ENCODE measurements at regions not wholly inside any gene's neighbourhood (a gene's known extent, or its start where the extent isn't known, plus 50 kb on each side); places are given as distances from the start of the nearest gene placed in this dataset.

DNA sequence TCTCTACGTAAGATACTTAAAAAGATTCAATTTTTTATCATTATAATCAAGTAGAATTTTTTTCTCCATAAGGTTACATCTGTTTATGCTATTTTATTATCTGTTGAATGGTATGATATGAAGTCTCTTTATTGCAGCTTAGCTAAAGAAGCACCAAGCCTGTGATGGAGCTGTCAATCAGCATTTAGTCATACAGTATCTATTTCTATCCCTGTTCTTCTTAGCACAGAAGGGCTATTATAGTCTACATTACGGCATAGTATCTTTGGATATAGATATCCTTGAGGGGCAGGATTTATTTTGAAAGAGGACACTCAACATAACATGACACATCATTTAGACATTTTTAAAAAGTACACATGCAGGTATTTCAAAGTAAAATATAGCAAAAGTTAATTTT is 277.1 kb downstream of the FOXG1 start:
- Mint-ChIP-seq H3K4me3 (no peak overlapping the region), H3K4me1 (no peaks in the 10 kb centered on the region), H3K9me3 (ENCODE audit: low read depth) (peaks cover 15% of the 10 kb centered on the region), H3K36me3 (ENCODE audit: low read depth) (no peaks in the 10 kb centered on the region), H3K27me3 (no peaks in the 10 kb centered on the region), H3K27ac (no peak overlapping the region)
- ChIA-PET CTCF (no interaction called here), POLR2A (no interaction called here)
- intact Hi-C loops (cut with DNase I, micrococcal nuclease) = no loop called here
- ATAC-seq = no peak
- DNase-seq = no peak

DNA sequence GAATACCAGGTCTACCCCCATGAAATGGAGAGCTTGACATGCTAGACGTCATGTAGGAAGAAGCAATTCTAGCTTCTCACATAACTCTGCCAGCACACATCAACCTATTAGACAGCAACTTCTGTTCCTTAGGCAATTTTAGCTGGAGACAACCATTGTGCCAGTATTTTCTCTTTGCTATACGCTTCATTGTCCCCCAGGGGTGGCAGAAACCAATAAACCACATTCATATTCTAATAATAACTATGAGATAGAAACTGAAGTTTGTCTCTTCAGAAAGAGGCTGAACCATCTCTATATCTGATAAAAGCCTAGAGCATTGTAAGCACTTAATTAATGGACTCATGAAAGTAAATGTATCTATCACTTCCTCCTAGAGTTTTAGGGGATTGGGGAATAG is 278.6 kb downstream of the FOXG1 start:
- H3K4me1 Mint-ChIP-seq = no peaks in the 10 kb centered on the region
- DNase-seq = no peak
- H3K4me3 Mint-ChIP-seq = no peak overlapping the region
- H3K27ac Mint-ChIP-seq = no peak overlapping the region
- intact Hi-C loops (cut with DNase I, micrococcal nuclease) = no loop called here
- ATAC-seq = no peak
- H3K9me3 Mint-ChIP-seq (ENCODE audit: low read depth) = peaks cover 12% of the 10 kb centered on the region
- no peaks in the 10 kb centered on the region for H3K27me3 Mint-ChIP-seq
- ChIA-PET POLR2A (no interaction called here), CTCF (interaction anchor here (0.8 kb wide), 1 partner anchor 9 kb away, joined by 3 read pairs; no protein-coding TSS in a partner anchor)
- no peaks in the 10 kb centered on the region for H3K36me3 Mint-ChIP-seq (ENCODE audit: low read depth)

DNA sequence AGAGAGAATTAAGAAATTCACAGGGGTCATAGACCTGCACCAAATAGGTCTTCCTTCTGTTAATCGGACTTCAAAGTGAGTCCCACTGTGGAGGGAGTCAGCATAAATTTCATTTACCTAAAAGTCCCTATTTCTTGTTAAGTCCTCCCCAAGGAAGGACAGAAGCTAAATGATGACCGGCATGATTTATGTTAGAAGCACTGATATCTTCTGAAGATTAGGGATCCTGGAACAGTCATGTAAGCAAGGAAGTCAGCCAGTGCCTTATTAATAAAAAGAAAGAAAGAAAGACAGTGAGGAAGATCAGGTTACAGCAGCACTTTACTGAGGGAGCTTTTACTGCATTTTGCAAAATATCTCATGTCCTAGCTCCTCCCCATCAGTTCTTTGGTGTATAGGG is 287.5 kb downstream of the FOXG1 start:
- DNase-seq (no peak), ATAC-seq (no peak)
- CTCF ChIA-PET = interaction anchor here (1.5 kb wide), 1 partner anchor 9 kb away, joined by 3 read pairs; no protein-coding TSS in a partner anchor
- no peaks in the 10 kb centered on the region for H3K4me1 Mint-ChIP-seq
- no peaks in the 10 kb centered on the region for H3K27me3 Mint-ChIP-seq
- no peaks in the 10 kb centered on the region for H3K36me3 Mint-ChIP-seq (ENCODE audit: low read depth)
- peaks cover 3% of the 10 kb centered on the region for H3K9me3 Mint-ChIP-seq (ENCODE audit: low read depth)
- H3K4me3 Mint-ChIP-seq = no peak overlapping the region
- intact Hi-C loops (cut with DNase I, micrococcal nuclease) = no loop called here
- POLR2A ChIA-PET = no interaction called here
- H3K27ac Mint-ChIP-seq = no peak overlapping the region

DNA sequence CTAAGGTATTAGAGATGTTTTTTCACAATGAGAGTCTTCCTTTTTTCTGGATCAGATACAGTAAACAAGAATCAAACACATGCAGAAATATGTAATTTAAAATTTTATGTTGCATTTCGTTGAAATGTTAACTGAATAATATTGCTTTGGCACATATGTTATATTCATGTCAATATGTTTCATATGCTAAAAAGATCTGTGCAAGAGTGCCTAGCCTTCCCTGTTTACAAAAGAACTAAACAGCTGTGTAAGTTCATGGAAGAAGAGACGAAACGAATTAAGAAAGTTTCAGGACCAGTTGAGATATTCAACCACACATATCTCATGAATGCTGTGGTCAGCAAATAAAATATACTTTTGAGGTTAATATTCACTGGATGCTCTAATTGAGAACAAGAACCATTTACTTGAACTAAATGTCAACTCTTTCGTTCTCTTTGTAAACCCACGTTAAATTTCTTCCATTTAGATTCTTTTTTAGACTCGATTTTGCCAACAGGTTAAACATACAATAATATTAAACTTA is 289.5 kb downstream of the FOXG1 start:
- intact Hi-C loops (cut with DNase I, micrococcal nuclease) = no loop called here
- H3K9me3 Mint-ChIP-seq (ENCODE audit: low read depth) = peaks cover 1% of the 10 kb centered on the region
- no peaks in the 10 kb centered on the region for H3K36me3 Mint-ChIP-seq (ENCODE audit: low read depth)
- no peaks in the 10 kb centered on the region for H3K27me3 Mint-ChIP-seq
- H3K4me1 Mint-ChIP-seq = no peaks in the 10 kb centered on the region
- no peak for ATAC-seq
- no peak overlapping the region for H3K27ac Mint-ChIP-seq
- no peak overlapping the region for H3K4me3 Mint-ChIP-seq
- POLR2A ChIA-PET = no interaction called here
- CTCF ChIA-PET = no interaction called here
- no peak for DNase-seq

DNA sequence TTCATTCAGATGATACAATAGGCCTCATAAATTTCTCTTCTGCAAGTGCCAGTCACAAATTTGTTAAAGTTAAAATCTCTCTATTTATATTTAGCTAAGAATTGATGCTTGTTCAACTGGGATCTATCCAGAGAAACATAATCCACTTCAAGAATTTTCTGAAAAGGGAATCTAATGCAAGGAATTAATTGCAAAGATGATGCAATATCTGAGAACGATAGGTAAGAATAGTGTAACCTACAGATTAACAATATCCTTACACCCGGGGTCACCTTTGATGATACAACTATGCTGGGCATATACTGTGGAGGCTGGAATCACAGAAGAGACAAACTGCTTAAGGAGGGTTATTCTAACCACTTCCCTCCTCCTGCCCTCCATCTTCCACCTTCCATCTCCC is 295.1 kb downstream of the FOXG1 start:
- no peaks in the 10 kb centered on the region for H3K27me3 Mint-ChIP-seq

DNA sequence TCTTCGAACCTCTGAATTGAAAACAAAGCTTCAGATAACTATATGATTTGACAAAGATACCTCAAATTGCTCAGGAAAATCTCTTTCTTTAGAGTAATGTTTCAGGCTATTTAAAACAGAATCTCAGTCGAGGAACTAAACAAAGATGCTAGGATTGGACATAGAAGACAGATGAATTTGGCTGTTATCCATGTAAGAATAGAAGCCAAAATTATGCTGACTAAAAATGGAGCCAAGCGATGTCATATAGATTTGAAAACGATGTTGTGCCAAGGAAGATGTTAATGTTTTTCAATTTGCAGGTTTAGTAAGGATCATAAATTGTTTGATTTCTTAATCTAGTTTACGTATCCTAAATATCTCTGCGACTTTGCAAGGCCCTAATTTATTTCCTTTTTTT is 295.9 kb downstream of the FOXG1 start:
- Mint-ChIP-seq H3K27ac (no peak overlapping the region), H3K4me1 (no peaks in the 10 kb centered on the region), H3K27me3 (no peaks in the 10 kb centered on the region), H3K9me3 (ENCODE audit: low read depth) (peaks cover 8% of the 10 kb centered on the region), H3K4me3 (no peak overlapping the region), H3K36me3 (ENCODE audit: low read depth) (no peaks in the 10 kb centered on the region)
- intact Hi-C loops (cut with DNase I, micrococcal nuclease) = no loop called here
- ATAC-seq (no peak), DNase-seq (no peak)
- ChIA-PET CTCF (no interaction called here), POLR2A (no interaction called here)

More for the DNA sequence above, 295.1 kb downstream of the FOXG1 start:
- no peak for ATAC-seq
- Mint-ChIP-seq H3K9me3 (ENCODE audit: low read depth) (peaks cover 8% of the 10 kb centered on the region), H3K4me3 (no peak overlapping the region), H3K27ac (no peak overlapping the region), H3K36me3 (ENCODE audit: low read depth) (no peaks in the 10 kb centered on the region), H3K4me1 (no peaks in the 10 kb centered on the region)
- no peak for DNase-seq
- ChIA-PET POLR2A (no interaction called here), CTCF (interaction anchor here (0.6 kb wide), 1 partner anchor 29 kb away, joined by 3 read pairs; no protein-coding TSS in a partner anchor)
- intact Hi-C loops (cut with DNase I, micrococcal nuclease) = no loop called here

DNA sequence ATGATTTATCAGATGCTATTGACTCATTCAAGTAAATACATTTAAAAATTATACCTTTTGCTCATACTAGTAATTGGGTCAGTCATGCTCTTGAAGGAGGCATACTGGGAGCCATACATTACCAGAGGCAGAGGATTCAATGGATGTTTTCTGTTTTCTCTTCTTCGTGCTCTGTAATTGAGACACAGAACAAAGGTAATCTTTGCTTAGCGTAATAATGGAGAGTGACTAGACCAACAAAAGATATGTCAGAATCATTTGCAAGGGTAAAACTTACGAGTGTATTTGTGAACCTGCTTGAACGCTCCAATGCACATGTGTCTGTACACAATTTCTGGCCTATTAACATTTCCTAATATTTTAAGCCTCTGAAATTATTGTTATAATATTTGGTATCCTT is 296.4 kb downstream of the FOXG1 start:
- Mint-ChIP-seq H3K27ac (no peak overlapping the region), H3K36me3 (ENCODE audit: low read depth) (no peaks in the 10 kb centered on the region), H3K27me3 (no peaks in the 10 kb centered on the region), H3K9me3 (ENCODE audit: low read depth) (peaks cover 8% of the 10 kb centered on the region), H3K4me3 (no peak overlapping the region), H3K4me1 (no peaks in the 10 kb centered on the region)
- ChIA-PET POLR2A (no interaction called here), CTCF (no interaction called here)
- intact Hi-C loops (cut with DNase I, micrococcal nuclease) = no loop called here
- DNase-seq = no peak
- no peak for ATAC-seq

DNA sequence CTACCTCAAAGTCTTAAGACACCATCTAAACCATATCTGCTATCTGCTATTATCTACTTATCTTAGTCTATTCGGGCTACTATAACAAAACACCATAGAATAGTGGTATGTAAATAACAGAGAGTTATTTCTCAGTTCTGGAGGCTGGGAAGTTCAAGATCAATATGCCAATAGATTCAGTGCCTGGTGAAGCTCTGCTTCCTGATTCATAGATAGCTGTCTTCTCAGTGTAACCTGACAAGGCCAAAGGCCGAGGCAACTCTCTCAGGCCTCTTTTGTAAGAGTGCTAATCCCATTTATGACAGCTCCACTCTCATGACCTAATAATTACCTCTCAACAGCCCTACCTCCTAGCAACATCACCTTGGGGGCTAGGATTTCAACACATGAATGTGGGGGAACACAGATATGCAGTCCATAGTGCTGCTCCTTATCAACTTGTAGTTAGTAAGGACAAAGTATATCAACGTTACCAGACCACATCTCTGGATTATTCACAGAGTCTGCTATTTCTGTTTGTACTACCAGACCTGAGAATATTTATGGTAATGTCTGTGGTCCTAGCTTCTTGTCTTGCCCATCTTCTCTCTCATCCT is 297.8 kb downstream of the FOXG1 start:
- H3K9me3 Mint-ChIP-seq (ENCODE audit: low read depth) = peaks cover 11% of the 10 kb centered on the region
- no peaks in the 10 kb centered on the region for H3K27me3 Mint-ChIP-seq
- DNase-seq (no peak), ATAC-seq (no peak)
- ChIA-PET CTCF (no interaction called here), POLR2A (no interaction called here)
- H3K4me1 Mint-ChIP-seq = no peaks in the 10 kb centered on the region
- no peak overlapping the region for H3K27ac Mint-ChIP-seq
- intact Hi-C loops (cut with DNase I, micrococcal nuclease) = no loop called here
- H3K4me3 Mint-ChIP-seq = no peak overlapping the region
- H3K36me3 Mint-ChIP-seq (ENCODE audit: low read depth) = no peaks in the 10 kb centered on the region

DNA sequence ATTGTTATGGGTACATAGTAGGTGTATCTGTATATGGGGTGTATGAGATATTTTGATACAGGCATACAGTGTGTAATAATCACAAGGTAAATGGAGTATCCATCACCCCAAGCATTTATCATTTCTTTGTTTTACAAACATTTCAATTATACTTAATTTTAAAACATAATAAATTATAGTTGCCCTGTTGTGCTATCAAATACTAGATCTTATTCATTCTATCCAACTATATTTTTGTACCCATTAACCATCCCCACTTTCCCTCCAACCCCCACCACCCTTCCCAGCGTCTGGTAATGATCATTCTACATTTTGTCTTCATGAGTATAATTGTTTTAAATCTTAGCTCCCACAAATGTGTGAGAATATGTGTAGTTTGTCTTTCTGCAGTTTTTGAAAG is 302.6 kb downstream of the FOXG1 start:
- Mint-ChIP-seq H3K4me3 (no peak overlapping the region), H3K36me3 (ENCODE audit: low read depth) (no peaks in the 10 kb centered on the region), H3K4me1 (no peaks in the 10 kb centered on the region), H3K27ac (no peak overlapping the region), H3K27me3 (no peaks in the 10 kb centered on the region), H3K9me3 (ENCODE audit: low read depth) (peaks cover 21% of the 10 kb centered on the region)
- CTCF ChIA-PET = interaction anchor here (0.8 to 1.2 kb wide), 2 partner anchors 17 to 394 kb away, joined by 3 to 4 read pairs; no protein-coding TSS in a partner anchor
- intact Hi-C loops (cut with DNase I, micrococcal nuclease) = no loop called here
- ATAC-seq (no peak), DNase-seq (no peak)
- POLR2A ChIA-PET = no interaction called here

DNA sequence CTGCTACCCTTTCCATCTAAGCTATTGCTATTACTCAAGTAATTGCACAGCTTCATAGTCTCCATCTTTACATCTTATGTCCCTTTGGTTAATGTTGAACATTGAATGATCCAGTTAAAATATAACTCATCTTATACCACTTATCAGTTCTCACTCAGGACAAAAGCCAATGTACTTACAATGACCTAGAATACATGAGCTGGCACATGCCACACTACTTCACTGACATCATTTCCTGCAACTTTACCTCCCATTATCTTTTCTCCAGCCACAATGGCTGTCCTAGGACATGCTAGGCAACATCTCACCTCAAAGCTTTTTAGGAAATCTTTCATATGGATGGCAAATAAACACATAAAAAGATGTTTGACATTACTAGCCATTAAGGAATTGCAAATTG is 309.2 kb downstream of the FOXG1 start:
- H3K27ac Mint-ChIP-seq = no peak overlapping the region
- H3K27me3 Mint-ChIP-seq = no peaks in the 10 kb centered on the region

DNA sequence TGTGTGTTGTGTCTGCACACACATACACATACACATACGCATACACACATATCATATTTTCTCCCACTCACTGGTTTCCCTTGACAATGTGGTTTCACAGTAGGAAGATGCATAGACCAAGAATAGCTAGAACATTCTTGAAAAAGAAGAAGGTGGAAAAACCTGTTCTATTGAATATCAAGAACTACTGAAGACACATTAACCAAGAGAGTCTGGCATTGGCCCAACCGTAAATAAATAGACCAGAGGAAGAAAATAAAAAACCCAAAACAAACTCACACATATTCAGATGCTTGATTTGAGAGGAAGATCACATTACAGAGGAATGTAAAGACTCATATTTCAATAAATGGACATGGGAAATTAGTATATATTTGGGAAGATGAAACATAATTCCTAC is 311.3 kb downstream of the FOXG1 start:
- Mint-ChIP-seq H3K36me3 (ENCODE audit: low read depth) (no peaks in the 10 kb centered on the region), H3K27me3 (no peaks in the 10 kb centered on the region), H3K4me1 (no peaks in the 10 kb centered on the region), H3K27ac (no peak overlapping the region), H3K9me3 (ENCODE audit: low read depth) (peaks cover 19% of the 10 kb centered on the region), H3K4me3 (no peak overlapping the region)
- ATAC-seq = no peak
- CTCF ChIA-PET = interaction anchor here (0.6 kb wide), 1 partner anchor 323 kb away, joined by 4 read pairs; no protein-coding TSS in a partner anchor
- POLR2A ChIA-PET = no interaction called here
- DNase-seq = no peak
- intact Hi-C loops (cut with DNase I, micrococcal nuclease) = no loop called here

More for the DNA sequence above, 309.2 kb downstream of the FOXG1 start:
- Mint-ChIP-seq H3K9me3 (ENCODE audit: low read depth) (peaks cover 19% of the 10 kb centered on the region), H3K36me3 (ENCODE audit: low read depth) (no peaks in the 10 kb centered on the region), H3K4me1 (no peaks in the 10 kb centered on the region), H3K4me3 (no peak overlapping the region)
- no peak for DNase-seq
- ChIA-PET CTCF (no interaction called here), POLR2A (no interaction called here)
- no peak for ATAC-seq
- intact Hi-C loops (cut with DNase I, micrococcal nuclease) = no loop called here

DNA sequence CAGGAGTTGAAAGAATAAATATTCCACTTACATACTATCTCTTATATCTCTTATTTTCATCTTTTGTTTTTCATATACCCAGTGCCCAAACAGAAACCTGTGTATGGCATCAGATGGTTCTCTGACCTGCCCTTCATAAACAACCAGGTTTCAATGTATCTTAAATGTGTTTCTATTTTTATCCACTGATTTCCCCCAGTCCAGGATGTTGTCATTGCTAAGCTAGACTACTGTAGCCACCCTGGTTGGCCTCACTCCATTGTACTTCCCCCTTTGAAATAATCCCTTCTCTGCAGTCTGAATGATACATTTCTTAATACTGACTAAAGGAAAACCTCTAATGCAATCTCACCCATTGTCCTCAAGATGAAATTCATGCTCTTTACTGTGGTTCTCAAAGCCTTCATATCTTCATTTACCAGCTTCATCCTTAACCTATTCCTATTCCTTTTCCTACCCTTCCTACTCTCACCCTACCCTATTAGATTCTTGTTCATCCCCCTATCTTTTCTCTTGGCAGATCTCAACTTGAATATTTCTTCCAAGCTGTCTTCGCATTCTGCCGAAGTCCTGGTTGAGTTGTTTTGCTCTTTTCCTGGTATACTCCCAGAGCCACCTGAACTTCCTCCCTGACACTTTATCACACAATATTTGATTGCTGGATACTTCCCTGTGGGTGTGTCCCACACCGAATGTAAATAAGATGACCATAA is 312.4 kb downstream of the FOXG1 start:
- intact Hi-C loops (cut with DNase I, micrococcal nuclease) = no loop called here
- DNase-seq (no peak), ATAC-seq (no peak)
- Mint-ChIP-seq H3K9me3 (ENCODE audit: low read depth) (peaks cover 18% of the 10 kb centered on the region), H3K4me3 (no peak overlapping the region), H3K4me1 (no peaks in the 10 kb centered on the region), H3K27me3 (no peaks in the 10 kb centered on the region), H3K36me3 (ENCODE audit: low read depth) (no peaks in the 10 kb centered on the region), H3K27ac (no peak overlapping the region)
- ChIA-PET CTCF (interaction anchor here (0.7 kb wide), 1 partner anchor 298 kb away, joined by 4 read pairs; no protein-coding TSS in a partner anchor), POLR2A (no interaction called here)
